ENCODE measurements at regions not wholly inside any gene's neighbourhood (a gene's known extent, or its start where the extent isn't known, plus 50 kb on each side); places are given as distances from the start of the nearest gene placed in this dataset.

DNA sequence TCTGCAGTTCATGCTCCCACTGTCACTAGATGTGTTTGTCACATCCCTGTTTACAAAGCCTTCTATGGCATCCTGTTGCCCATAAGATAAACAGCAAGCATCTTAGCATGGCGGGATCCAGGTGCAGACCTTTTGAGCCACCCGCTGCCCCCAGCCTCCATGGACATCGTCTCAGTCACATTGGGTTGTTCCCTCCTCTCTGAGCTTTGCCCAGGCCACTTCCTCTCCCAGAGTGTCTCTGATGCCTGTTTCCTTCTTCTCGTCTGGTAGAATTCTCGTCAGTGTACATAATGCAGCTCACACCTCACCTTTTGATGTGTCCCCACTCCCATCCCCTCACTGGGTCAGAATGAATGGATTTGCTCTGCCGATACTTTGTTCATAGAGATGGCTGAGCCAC, 239.0 kb upstream of the APCDD1 start:
- Histone ChIP-seq H2AFZ (ENCODE audit: low read length) (no peak overlapping the region), H3K9ac (ENCODE audit: low read depth, low read length, poor library complexity, severe bottlenecking) (no peak overlapping the region), H3K79me2 (ENCODE audit: insufficient read depth, low read length) (no peaks in the 10 kb centered on the region), H3K4me3 (ENCODE audit: low read length, poor library complexity, severe bottlenecking) (no peak overlapping the region), H3K27me3 (ENCODE audit: insufficient read depth, low read length, poor library complexity, severe bottlenecking) (no peaks in the 10 kb centered on the region), H4K20me1 (ENCODE audit: insufficient read depth, low read length, poor library complexity, severe bottlenecking) (no peaks in the 10 kb centered on the region), H3K4me1 (ENCODE audit: insufficient read depth, low read length, poor library complexity, severe bottlenecking) (peaks cover 11% of the 10 kb centered on the region), H3F3A (ENCODE audit: low read depth) (no peaks in the 10 kb centered on the region), H3K4me2 (ENCODE audit: low read depth, low read length, poor library complexity, severe bottlenecking) (no peak overlapping the region), H3K36me3 (ENCODE audit: insufficient read depth, low read length) (no peaks in the 10 kb centered on the region), H3K9me2 (replicated peaks; ENCODE audit: low read depth, low read length) (no peaks in the 10 kb centered on the region), H3K9me3 (ENCODE audit: insufficient read depth, low read depth, low read length) (0 out of 2 replicates have a peak, but pooled peaks cover 4% of the 10 kb centered on the region)
- TF ChIP-seq, protein P1, sequence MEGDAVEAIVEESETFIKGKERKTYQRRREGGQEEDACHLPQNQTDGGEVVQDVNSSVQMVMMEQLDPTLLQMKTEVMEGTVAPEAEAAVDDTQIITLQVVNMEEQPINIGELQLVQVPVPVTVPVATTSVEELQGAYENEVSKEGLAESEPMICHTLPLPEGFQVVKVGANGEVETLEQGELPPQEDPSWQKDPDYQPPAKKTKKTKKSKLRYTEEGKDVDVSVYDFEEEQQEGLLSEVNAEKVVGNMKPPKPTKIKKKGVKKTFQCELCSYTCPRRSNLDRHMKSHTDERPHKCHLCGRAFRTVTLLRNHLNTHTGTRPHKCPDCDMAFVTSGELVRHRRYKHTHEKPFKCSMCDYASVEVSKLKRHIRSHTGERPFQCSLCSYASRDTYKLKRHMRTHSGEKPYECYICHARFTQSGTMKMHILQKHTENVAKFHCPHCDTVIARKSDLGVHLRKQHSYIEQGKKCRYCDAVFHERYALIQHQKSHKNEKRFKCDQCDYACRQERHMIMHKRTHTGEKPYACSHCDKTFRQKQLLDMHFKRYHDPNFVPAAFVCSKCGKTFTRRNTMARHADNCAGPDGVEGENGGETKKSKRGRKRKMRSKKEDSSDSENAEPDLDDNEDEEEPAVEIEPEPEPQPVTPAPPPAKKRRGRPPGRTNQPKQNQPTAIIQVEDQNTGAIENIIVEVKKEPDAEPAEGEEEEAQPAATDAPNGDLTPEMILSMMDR (conservative IDR thresholded peaks at IDR 0.05; ENCODE audit: low read length) = no peak
- TF ChIP-seq EZH2phosphoT487 (IDR thresholded peaks at IDR 0.05; ENCODE audit: borderline replicate concordance) = no peak

DNA sequence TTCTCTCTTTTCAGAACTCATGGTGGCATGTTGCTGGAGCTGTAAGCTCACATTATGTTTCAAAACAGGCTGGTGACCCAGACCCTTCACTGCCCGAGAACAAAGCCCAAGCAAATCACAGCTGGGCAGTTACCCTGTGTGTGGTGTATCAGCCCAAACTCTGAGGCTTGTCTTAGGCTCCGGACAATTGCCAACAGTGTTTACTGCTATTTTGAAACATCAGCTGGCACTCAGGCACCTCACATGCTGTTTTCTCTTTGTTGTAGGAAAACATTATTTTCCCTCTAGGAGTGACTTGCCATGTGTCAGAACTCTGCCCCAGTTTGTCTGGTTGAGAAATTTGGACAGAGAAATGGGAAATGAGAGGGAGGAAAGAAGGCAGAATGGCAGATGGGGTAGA, 237.6 kb upstream of the APCDD1 start:
- no peaks in the 10 kb centered on the region for H3K36me3 ChIP-seq (ENCODE audit: insufficient read depth, low read length)
- no peak overlapping the region for H3K4me3 ChIP-seq (ENCODE audit: low read length, poor library complexity, severe bottlenecking)
- H3K9ac ChIP-seq (ENCODE audit: low read depth, low read length, poor library complexity, severe bottlenecking) = no peak overlapping the region
- 0 out of 2 replicates have a peak, but pooled peaks cover 4% of the 10 kb centered on the region for H3K9me3 ChIP-seq (ENCODE audit: insufficient read depth, low read depth, low read length)
- no peak overlapping the region for H3K4me2 ChIP-seq (ENCODE audit: low read depth, low read length, poor library complexity, severe bottlenecking)
- peaks cover 11% of the 10 kb centered on the region for H3K4me1 ChIP-seq (ENCODE audit: insufficient read depth, low read length, poor library complexity, severe bottlenecking)
- no peaks in the 10 kb centered on the region for H3K9me2 ChIP-seq (replicated peaks; ENCODE audit: low read depth, low read length)
- H3F3A ChIP-seq (ENCODE audit: low read depth) = no peaks in the 10 kb centered on the region
- no peak overlapping the region for H2AFZ ChIP-seq (ENCODE audit: low read length)
- H3K79me2 ChIP-seq (ENCODE audit: insufficient read depth, low read length) = no peaks in the 10 kb centered on the region
- TF ChIP-seq EZH2phosphoT487 (IDR thresholded peaks at IDR 0.05; ENCODE audit: borderline replicate concordance) = no peak
- TF ChIP-seq, protein P1 (conservative IDR thresholded peaks at IDR 0.05; ENCODE audit: low read length) = no peak
- H3K27me3 ChIP-seq (ENCODE audit: insufficient read depth, low read length, poor library complexity, severe bottlenecking) = no peaks in the 10 kb centered on the region
- no peaks in the 10 kb centered on the region for H4K20me1 ChIP-seq (ENCODE audit: insufficient read depth, low read length, poor library complexity, severe bottlenecking)

DNA sequence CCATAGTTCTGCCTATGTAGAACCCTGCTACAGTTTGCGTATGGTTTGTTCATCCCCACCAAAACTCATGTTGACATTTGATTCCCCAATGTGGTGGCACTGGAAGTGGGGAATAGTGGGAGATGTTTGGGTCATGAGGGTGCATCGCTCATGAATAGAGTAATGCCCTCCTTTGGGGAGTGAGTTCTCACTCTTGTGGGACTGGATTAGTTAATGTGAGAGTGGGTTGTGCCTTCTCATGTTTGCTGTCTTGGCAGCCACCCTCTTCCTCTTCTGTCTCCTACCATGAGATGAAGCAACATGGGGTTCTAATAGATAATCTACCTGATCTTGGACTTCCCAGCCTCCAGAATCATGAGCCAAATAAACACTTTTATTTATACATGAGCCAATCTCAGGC, 237.2 kb upstream of the APCDD1 start:
- Histone ChIP-seq H3K4me1 (ENCODE audit: insufficient read depth, low read length, poor library complexity, severe bottlenecking) (peaks cover 11% of the 10 kb centered on the region), H3K4me2 (ENCODE audit: low read depth, low read length, poor library complexity, severe bottlenecking) (no peak overlapping the region), H3K27me3 (ENCODE audit: insufficient read depth, low read length, poor library complexity, severe bottlenecking) (no peaks in the 10 kb centered on the region), H3K9me2 (replicated peaks; ENCODE audit: low read depth, low read length) (no peaks in the 10 kb centered on the region), H2AFZ (ENCODE audit: low read length) (no peak overlapping the region), H3K9me3 (ENCODE audit: insufficient read depth, low read depth, low read length) (0 out of 2 replicates have a peak, but pooled peaks cover 4% of the 10 kb centered on the region), H3K36me3 (ENCODE audit: insufficient read depth, low read length) (no peaks in the 10 kb centered on the region), H3F3A (ENCODE audit: low read depth) (no peaks in the 10 kb centered on the region), H3K79me2 (ENCODE audit: insufficient read depth, low read length) (no peaks in the 10 kb centered on the region), H4K20me1 (ENCODE audit: insufficient read depth, low read length, poor library complexity, severe bottlenecking) (no peaks in the 10 kb centered on the region), H3K4me3 (ENCODE audit: low read length, poor library complexity, severe bottlenecking) (no peak overlapping the region), H3K9ac (ENCODE audit: low read depth, low read length, poor library complexity, severe bottlenecking) (no peak overlapping the region)
- TF ChIP-seq, protein P1 (conservative IDR thresholded peaks at IDR 0.05; ENCODE audit: low read length) = no peak
- no peak for TF ChIP-seq EZH2phosphoT487 (IDR thresholded peaks at IDR 0.05; ENCODE audit: borderline replicate concordance)
